Uterus (tissue), 2 donors: ENCODE measurements at regions not wholly inside any gene's neighbourhood (a gene's known extent, or its start where the extent isn't known, plus 50 kb on each side); places are given as distances from the start of the nearest gene placed in this dataset.

ENCODE experiments used
- CTCF ChIP-seq, 4 experiments: fragments of 200-600 bp in 2 of 4; fragments of 450-650 bp in 2 of 4; sonication (generic) in 2 of 4; IDR thresholded peaks; one replicate each; pipeline ENCODE4 v1.5.1; 2016 to 2019; ENCODE audit warnings: antibody characterized with exemption in 4 of 4, mild to moderate bottlenecking in 2 of 4, moderate library complexity in 1 of 4
- POLR2A ChIP-seq, 2 donors: fragments of 450-650 bp; IDR thresholded peaks; one replicate each; pipeline ENCODE4 v1.6.1; 2016; ENCODE audit warnings: antibody characterized with exemption in 2 of 2, mild to moderate bottlenecking in 1 of 2, moderate library complexity in 1 of 2

DNA sequence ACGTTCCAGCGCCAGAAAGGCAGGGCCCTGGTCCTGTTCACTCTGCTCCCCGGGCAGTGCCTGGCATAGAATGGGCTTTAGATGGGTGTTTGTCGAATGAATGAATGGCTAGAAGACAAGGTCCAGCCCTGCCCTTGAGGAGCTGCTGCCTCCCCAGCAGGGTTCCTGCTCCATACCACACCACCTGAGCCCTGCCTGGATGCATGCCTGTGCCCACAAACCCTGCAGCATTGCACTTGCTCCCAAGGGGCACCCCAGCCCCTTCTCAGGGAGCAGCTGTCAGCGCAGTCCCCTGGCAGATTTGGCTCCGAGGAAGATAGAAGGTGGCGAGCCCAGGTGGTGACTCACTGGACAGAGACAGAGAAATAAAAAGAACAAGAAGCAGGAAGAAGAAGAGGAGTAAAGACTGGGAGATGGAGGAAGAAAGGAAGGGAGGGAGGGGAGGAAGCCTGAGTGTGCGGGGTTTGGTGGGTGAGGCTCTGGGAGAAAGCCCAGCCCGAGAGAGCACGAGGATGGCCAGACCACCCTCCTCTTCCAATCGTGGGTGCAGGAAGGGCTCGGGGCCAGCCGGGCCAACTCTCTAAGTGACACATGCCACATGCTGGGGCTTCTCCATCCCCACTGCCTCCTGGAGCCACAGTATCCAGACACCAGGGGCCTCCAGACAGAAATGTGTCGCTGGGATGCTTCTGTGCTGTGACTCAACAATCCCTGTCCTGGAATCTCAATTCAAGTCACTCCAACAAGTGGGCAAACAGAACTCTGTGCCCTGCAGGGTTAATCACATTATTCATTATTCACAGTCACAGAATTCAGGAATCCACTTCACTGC, 1474.3 kb downstream of the BRD1 start:
- TF ChIP-seq CTCF (IDR thresholded peaks at IDR 0.05) = no peak
- no peak for TF ChIP-seq POLR2A (IDR thresholded peaks at IDR 0.05)
